NCI-H526 treated with DMSO at 0.1 percent for 48 hours (cell line): ENCODE measurements at regions not wholly inside any gene's neighbourhood (a gene's known extent, or its start where the extent isn't known, plus 50 kb on each side); places are given as distances from the start of the nearest gene placed in this dataset.

Experiments
- DNase-seq: peaks from one replicate; lab custom pipeline; 2025; lab: John Stamatoyannopoulos, UW

GRCh38 chr14:94887591-94887990 lies 117.7 kb upstream of the GSC start:
- no peak for DNase-seq

- DNase-seq = no peak
These were observed 117.0 kb upstream of the GSC start for GRCh38 chr14:94886931-94887330.

GRCh38 chr14:94885481-94886155 lies 115.7 kb upstream of the GSC start:
- no peak for DNase-seq

- DNase-seq = no peak
These were observed 114.8 kb upstream of the GSC start for GRCh38 chr14:94884616-94885230.

- no peak for DNase-seq
These were observed 112.5 kb upstream of the GSC start for GRCh38 chr14:94882401-94882800.

GRCh38 chr14:94880876-94881275 lies 111.0 kb upstream of the GSC start:
- DNase-seq = no peak

- DNase-seq = no peak
These were observed 110.2 kb upstream of the GSC start for GRCh38 chr14:94880106-94880505.

GRCh38 chr14:94879537-94879936 lies 109.6 kb upstream of the GSC start:
- DNase-seq = no peak

- no peak for DNase-seq
These were observed 106.4 kb upstream of the GSC start for GRCh38 chr14:94876306-94876705.

- no peak for DNase-seq
These were observed 105.3 kb upstream of the GSC start for GRCh38 chr14:94875256-94875655.

- no peak for DNase-seq
These were observed 98.8 kb upstream of the GSC start for GRCh38 chr14:94868772-94869072.

- peak; percentile 83 for DNase-seq
These were observed 98.2 kb upstream of the GSC start for GRCh38 chr14:94867946-94868771.

- no peak for DNase-seq
These were observed 97.3 kb upstream of the GSC start for GRCh38 chr14:94867209-94867608.

GRCh38 chr14:94864387-94865195 lies 94.7 kb upstream of the GSC start:
- no peak for DNase-seq

GRCh38 chr14:94863366-94863765 lies 93.5 kb upstream of the GSC start:
- no peak for DNase-seq

GRCh38 chr14:94857950-94858349 lies 88.0 kb upstream of the GSC start:
- no peak for DNase-seq

GRCh38 chr14:94853920-94854319 lies 84.0 kb upstream of the GSC start:
- DNase-seq = no peak

GRCh38 chr14:94850309-94851211 lies 80.6 kb upstream of the GSC start:
- DNase-seq = no peak

- DNase-seq = no peak
These were observed 74.8 kb upstream of the GSC start for GRCh38 chr14:94844593-94845152.

- DNase-seq = no peak
These were observed 70.6 kb upstream of the GSC start for GRCh38 chr14:94840467-94840866.

GRCh38 chr14:94839348-94839747 lies 69.4 kb upstream of the GSC start:
- DNase-seq = no peak
